ENCODE measurements at regions not wholly inside any gene's neighbourhood (a gene's known extent, or its start where the extent isn't known, plus 50 kb on each side); places are given as distances from the start of the nearest gene placed in this dataset.

- H2BK15ac ChIP-seq (replicated peaks; ENCODE audit: low read depth) = no peak overlapping the region
- no peak overlapping the region for H3K4me3 ChIP-seq (ENCODE audit: low read length)
- H2AK5ac ChIP-seq (ENCODE audit: low read length) = no peak overlapping the region
- H3K23ac ChIP-seq (ENCODE audit: low read length) = no peak overlapping the region
- H3K79me2 ChIP-seq (ENCODE audit: control insufficient read depth, insufficient read depth, low read length) = no peaks in the 10 kb centered on the region
- no peak overlapping the region for H3K4me2 ChIP-seq (ENCODE audit: low read length)
- H3K79me1 ChIP-seq (ENCODE audit: low read length) = no peaks in the 10 kb centered on the region
- no peak for DNase-seq
- H3K4ac ChIP-seq (ENCODE audit: low read depth, low read length) = no peak overlapping the region
- H3K56ac ChIP-seq (ENCODE audit: low read length) = no peak overlapping the region
- no peak overlapping the region for H3K9ac ChIP-seq (ENCODE audit: low read length)
- no peak overlapping the region for H2BK120ac ChIP-seq (ENCODE audit: low read depth, low read length)
- H3K4me1 ChIP-seq (ENCODE audit: control insufficient read depth, low read depth, low read length) = no peaks in the 10 kb centered on the region
- H3K27me3 ChIP-seq (ENCODE audit: insufficient read depth, low read length, poor library complexity) = no peaks in the 10 kb centered on the region
- H3K18ac ChIP-seq (ENCODE audit: low read length) = no peak overlapping the region
- H4K8ac ChIP-seq (ENCODE audit: low read depth, low read length) = no peak overlapping the region
- no CpG with 5 or more reads among the region's 20 CpGs for WGBS (ENCODE audit: extremely low coverage, insufficient coverage, low lambda C conversion rate)
- H2BK5ac ChIP-seq (ENCODE audit: low read length) = no peak overlapping the region
- H4K5ac ChIP-seq (ENCODE audit: low read length) = no peak overlapping the region
- no peaks in the 10 kb centered on the region for H3K36me3 ChIP-seq (ENCODE audit: control insufficient read depth, insufficient read depth, low read length)
- no peak overlapping the region for H3K27ac ChIP-seq (ENCODE audit: low read depth, low read length)
These were observed 1279.0 kb upstream of the LRRTM1 start for GRCh38 chr2:81583311-81584108.

- H3K79me1 ChIP-seq (ENCODE audit: low read length) = no peaks in the 10 kb centered on the region
- no peaks in the 10 kb centered on the region for H3K4me1 ChIP-seq (ENCODE audit: control insufficient read depth, low read depth, low read length)
- no peak overlapping the region for H2AK5ac ChIP-seq (ENCODE audit: low read length)
- H3K4ac ChIP-seq (ENCODE audit: low read depth, low read length) = no peak overlapping the region
- no peaks in the 10 kb centered on the region for H3K79me2 ChIP-seq (ENCODE audit: control insufficient read depth, insufficient read depth, low read length)
- no CpG with 5 or more reads among the region's 2 CpGs for WGBS (ENCODE audit: extremely low coverage, insufficient coverage, low lambda C conversion rate)
- peak; percentile 10 for DNase-seq
- H3K23ac ChIP-seq (ENCODE audit: low read length) = no peak overlapping the region
- H3K9ac ChIP-seq (ENCODE audit: low read length) = no peak overlapping the region
- H2BK5ac ChIP-seq (ENCODE audit: low read length) = no peak overlapping the region
- H3K4me2 ChIP-seq (ENCODE audit: low read length) = no peak overlapping the region
- no peak overlapping the region for H4K8ac ChIP-seq (ENCODE audit: low read depth, low read length)
- H3K27me3 ChIP-seq (ENCODE audit: insufficient read depth, low read length, poor library complexity) = no peaks in the 10 kb centered on the region
- no peak overlapping the region for H3K18ac ChIP-seq (ENCODE audit: low read length)
- H3K56ac ChIP-seq (ENCODE audit: low read length) = no peak overlapping the region
- H3K36me3 ChIP-seq (ENCODE audit: control insufficient read depth, insufficient read depth, low read length) = no peaks in the 10 kb centered on the region
- no peak overlapping the region for H4K5ac ChIP-seq (ENCODE audit: low read length)
- no peak overlapping the region for H3K4me3 ChIP-seq (ENCODE audit: low read length)
- H2BK15ac ChIP-seq (replicated peaks; ENCODE audit: low read depth) = no peak overlapping the region
- no peak overlapping the region for H3K27ac ChIP-seq (ENCODE audit: low read depth, low read length)
- H2BK120ac ChIP-seq (ENCODE audit: low read depth, low read length) = no peak overlapping the region
These were observed 1272.2 kb upstream of the LRRTM1 start for GRCh38 chr2:81576713-81577112.

- Histone ChIP-seq H3K79me2 (ENCODE audit: control insufficient read depth, insufficient read depth, low read length) (no peaks in the 10 kb centered on the region), H4K8ac (ENCODE audit: low read depth, low read length) (no peak overlapping the region), H3K27me3 (ENCODE audit: insufficient read depth, low read length, poor library complexity) (no peaks in the 10 kb centered on the region), H3K18ac (ENCODE audit: low read length) (no peak overlapping the region), H2BK15ac (replicated peaks; ENCODE audit: low read depth) (no peak overlapping the region), H3K9ac (ENCODE audit: low read length) (no peak overlapping the region), H3K56ac (ENCODE audit: low read length) (no peak overlapping the region), H2BK120ac (ENCODE audit: low read depth, low read length) (no peak overlapping the region), H3K36me3 (ENCODE audit: control insufficient read depth, insufficient read depth, low read length) (no peaks in the 10 kb centered on the region), H3K23ac (ENCODE audit: low read length) (no peak overlapping the region), H3K79me1 (ENCODE audit: low read length) (no peaks in the 10 kb centered on the region), H3K4me2 (ENCODE audit: low read length) (no peak overlapping the region), H3K4me3 (ENCODE audit: low read length) (no peak overlapping the region), H3K4me1 (ENCODE audit: control insufficient read depth, low read depth, low read length) (no peaks in the 10 kb centered on the region), H4K5ac (ENCODE audit: low read length) (no peak overlapping the region), H2BK5ac (ENCODE audit: low read length) (no peak overlapping the region), H3K4ac (ENCODE audit: low read depth, low read length) (no peak overlapping the region), H3K27ac (ENCODE audit: low read depth, low read length) (no peak overlapping the region), H2AK5ac (ENCODE audit: low read length) (no peak overlapping the region)
- no peak for DNase-seq
- no CpG with 5 or more reads among the region's 3 CpGs for WGBS (ENCODE audit: extremely low coverage, insufficient coverage, low lambda C conversion rate)
These were observed 1246.6 kb upstream of the LRRTM1 start for GRCh38 chr2:81551040-81551634.

GRCh38 chr2:81550277-81550676 lies 1245.7 kb upstream of the LRRTM1 start:
- no peak overlapping the region for H3K18ac ChIP-seq (ENCODE audit: low read length)
- WGBS (ENCODE audit: extremely low coverage, insufficient coverage, low lambda C conversion rate) = no CpG with 5 or more reads among the region's 3 CpGs
- no peaks in the 10 kb centered on the region for H3K36me3 ChIP-seq (ENCODE audit: control insufficient read depth, insufficient read depth, low read length)
- no peaks in the 10 kb centered on the region for H3K79me1 ChIP-seq (ENCODE audit: low read length)
- DNase-seq = no peak
- no peak overlapping the region for H3K4me2 ChIP-seq (ENCODE audit: low read length)
- no peak overlapping the region for H3K9ac ChIP-seq (ENCODE audit: low read length)
- H4K5ac ChIP-seq (ENCODE audit: low read length) = no peak overlapping the region
- no peaks in the 10 kb centered on the region for H3K4me1 ChIP-seq (ENCODE audit: control insufficient read depth, low read depth, low read length)
- H3K56ac ChIP-seq (ENCODE audit: low read length) = no peak overlapping the region
- no peak overlapping the region for H2BK15ac ChIP-seq (replicated peaks; ENCODE audit: low read depth)
- no peak overlapping the region for H3K4ac ChIP-seq (ENCODE audit: low read depth, low read length)
- H3K27ac ChIP-seq (ENCODE audit: low read depth, low read length) = no peak overlapping the region
- H2BK120ac ChIP-seq (ENCODE audit: low read depth, low read length) = no peak overlapping the region
- H3K23ac ChIP-seq (ENCODE audit: low read length) = no peak overlapping the region
- no peak overlapping the region for H4K8ac ChIP-seq (ENCODE audit: low read depth, low read length)
- no peak overlapping the region for H2AK5ac ChIP-seq (ENCODE audit: low read length)
- no peak overlapping the region for H2BK5ac ChIP-seq (ENCODE audit: low read length)
- no peaks in the 10 kb centered on the region for H3K27me3 ChIP-seq (ENCODE audit: insufficient read depth, low read length, poor library complexity)
- H3K79me2 ChIP-seq (ENCODE audit: control insufficient read depth, insufficient read depth, low read length) = no peaks in the 10 kb centered on the region
- no peak overlapping the region for H3K4me3 ChIP-seq (ENCODE audit: low read length)

GRCh38 chr2:81549646-81550045 lies 1245.1 kb upstream of the LRRTM1 start:
- DNase-seq = no peak
- Histone ChIP-seq H4K8ac (ENCODE audit: low read depth, low read length) (no peak overlapping the region), H3K79me1 (ENCODE audit: low read length) (no peaks in the 10 kb centered on the region), H3K23ac (ENCODE audit: low read length) (no peak overlapping the region), H3K4me3 (ENCODE audit: low read length) (no peak overlapping the region), H3K4me1 (ENCODE audit: control insufficient read depth, low read depth, low read length) (no peaks in the 10 kb centered on the region), H3K27ac (ENCODE audit: low read depth, low read length) (no peak overlapping the region), H3K56ac (ENCODE audit: low read length) (no peak overlapping the region), H2AK5ac (ENCODE audit: low read length) (no peak overlapping the region), H3K36me3 (ENCODE audit: control insufficient read depth, insufficient read depth, low read length) (no peaks in the 10 kb centered on the region), H2BK5ac (ENCODE audit: low read length) (no peak overlapping the region), H2BK15ac (replicated peaks; ENCODE audit: low read depth) (no peak overlapping the region), H3K4me2 (ENCODE audit: low read length) (no peak overlapping the region), H3K79me2 (ENCODE audit: control insufficient read depth, insufficient read depth, low read length) (no peaks in the 10 kb centered on the region), H3K9ac (ENCODE audit: low read length) (no peak overlapping the region), H3K18ac (ENCODE audit: low read length) (no peak overlapping the region), H2BK120ac (ENCODE audit: low read depth, low read length) (no peak overlapping the region), H3K4ac (ENCODE audit: low read depth, low read length) (no peak overlapping the region), H4K5ac (ENCODE audit: low read length) (no peak overlapping the region), H3K27me3 (ENCODE audit: insufficient read depth, low read length, poor library complexity) (no peaks in the 10 kb centered on the region)
- no CpG with 5 or more reads among the region's 5 CpGs for WGBS (ENCODE audit: extremely low coverage, insufficient coverage, low lambda C conversion rate)

All from mesendoderm (in vitro differentiated cells).